ENCODE measurements at regions not wholly inside any gene's neighbourhood (a gene's known extent, or its start where the extent isn't known, plus 50 kb on each side); places are given as distances from the start of the nearest gene placed in this dataset.

DNA sequence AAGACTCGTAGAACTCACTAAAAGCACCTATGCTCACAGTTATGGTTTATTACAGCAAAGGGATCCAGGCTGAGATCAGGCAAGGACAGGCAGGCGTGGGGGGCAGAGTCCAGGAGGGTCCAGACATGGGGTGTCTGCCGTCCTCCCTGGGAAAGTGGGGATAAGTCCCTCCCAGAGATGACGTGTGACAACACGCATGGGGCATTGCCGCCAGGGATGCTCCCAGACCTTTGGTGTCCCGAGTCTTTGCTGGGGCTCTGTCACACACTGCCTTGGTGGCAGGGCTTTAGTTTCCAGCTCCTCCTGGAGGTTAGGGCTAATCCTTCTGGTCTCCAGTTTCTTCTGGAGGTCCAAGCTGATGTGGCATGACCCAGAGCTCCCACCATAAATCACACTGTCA is 226.7 kb downstream of the CTTN start:
- Histone ChIP-seq H3F3A (ENCODE audit: insufficient read depth, low read length, poor library complexity, severe bottlenecking) (peaks cover 2% of the 10 kb centered on the region), H3K4me3 (ENCODE audit: low read length) (peak overlapping the region; percentile 51), H2AFZ (ENCODE audit: low read depth, low read length) (no peak overlapping the region), H3K4me2 (ENCODE audit: low read length) (peak overlapping the region; percentile 41), H4K20me1 (ENCODE audit: insufficient read depth) (no peaks in the 10 kb centered on the region), H3K36me3 (ENCODE audit: insufficient read depth, low read length) (no peaks in the 10 kb centered on the region), H3K9me2 (ENCODE audit: insufficient read depth, low read length) (no peaks in the 10 kb centered on the region), H3K9me3 (ENCODE audit: low read length) (no peaks in the 10 kb centered on the region), H3K79me2 (replicated peaks; ENCODE audit: insufficient read depth, low read length) (peaks cover 59% of the 10 kb centered on the region), H3K27ac (ENCODE audit: low read length) (peak overlapping the region; percentile 66), H3K9ac (ENCODE audit: low read length) (peak overlapping the region; percentile 44), H3K27me3 (ENCODE audit: insufficient read depth, low read depth, low read length) (no peaks in the 10 kb centered on the region)
- TF ChIP-seq TAF1 (IDR thresholded peaks at IDR 0.05; ENCODE audit: low read depth), result no peak
- no peak for TF ChIP-seq POLR2AphosphoS5 (IDR thresholded peaks at IDR 0.05)

DNA sequence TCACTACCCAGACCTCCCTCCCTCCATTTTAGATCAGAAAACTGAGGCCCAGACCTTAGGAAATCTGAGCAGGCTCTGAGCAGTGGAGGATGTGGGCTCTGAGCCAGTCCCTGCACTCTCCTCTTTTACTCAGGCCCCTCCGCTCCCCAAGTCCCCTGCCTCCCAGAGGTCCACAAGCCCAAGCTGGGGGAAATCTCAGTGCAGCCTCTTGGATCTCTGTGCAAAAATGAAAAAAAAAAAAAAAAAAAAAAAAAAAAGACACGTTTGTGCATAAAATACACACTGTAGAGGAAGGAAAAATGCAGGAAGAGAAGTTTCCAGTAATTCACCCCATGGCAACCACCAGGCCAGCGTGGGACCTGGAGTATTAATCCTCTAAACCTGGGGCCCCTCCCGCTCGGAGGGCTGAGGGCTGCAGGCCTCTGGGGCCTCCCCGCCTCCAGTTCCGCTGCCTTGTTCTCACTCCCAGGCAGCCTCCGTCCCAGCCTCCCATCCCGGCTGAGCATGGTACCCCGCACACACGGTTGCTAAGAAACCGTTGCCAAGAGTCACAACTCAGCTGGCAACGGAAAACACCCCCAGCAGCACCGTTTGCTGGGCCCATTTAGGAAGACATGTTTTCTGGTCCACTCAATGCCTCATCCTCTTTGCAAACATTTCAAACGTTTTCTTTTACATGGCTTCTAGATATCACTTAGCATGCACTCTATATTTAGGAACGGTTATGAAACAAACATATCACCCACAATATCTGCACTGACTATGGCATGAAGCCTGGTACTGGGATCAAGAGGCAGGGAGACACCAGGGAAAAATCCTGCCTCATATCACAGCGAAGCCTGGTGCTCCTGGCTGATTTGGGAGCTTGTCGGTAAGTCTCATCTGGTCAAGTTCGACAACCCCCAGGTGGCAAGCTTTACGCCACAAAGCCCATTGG is 227.5 kb downstream of the CTTN start:
- Histone ChIP-seq H4K20me1 (ENCODE audit: insufficient read depth) (no peaks in the 10 kb centered on the region), H3K79me2 (replicated peaks; ENCODE audit: insufficient read depth, low read length) (peaks cover 52% of the 10 kb centered on the region), H3K36me3 (ENCODE audit: insufficient read depth, low read length) (no peaks in the 10 kb centered on the region), H3K9me3 (ENCODE audit: low read length) (no peaks in the 10 kb centered on the region), H3K4me3 (ENCODE audit: low read length) (peak overlapping the region; percentile 51), H3K4me2 (ENCODE audit: low read length) (peak overlapping the region; percentile 41), H2AFZ (ENCODE audit: low read depth, low read length) (no peak overlapping the region), H3K27ac (ENCODE audit: low read length) (peak overlapping the region; percentile 66), H3K27me3 (ENCODE audit: insufficient read depth, low read depth, low read length) (no peaks in the 10 kb centered on the region), H3F3A (ENCODE audit: insufficient read depth, low read length, poor library complexity, severe bottlenecking) (peaks cover 2% of the 10 kb centered on the region), H3K9me2 (ENCODE audit: insufficient read depth, low read length) (no peaks in the 10 kb centered on the region), H3K9ac (ENCODE audit: low read length) (peak overlapping the region; percentile 44)
- peak; percentile 10 for TF ChIP-seq POLR2AphosphoS5 (IDR thresholded peaks at IDR 0.05)
- TF ChIP-seq, protein P1, sequence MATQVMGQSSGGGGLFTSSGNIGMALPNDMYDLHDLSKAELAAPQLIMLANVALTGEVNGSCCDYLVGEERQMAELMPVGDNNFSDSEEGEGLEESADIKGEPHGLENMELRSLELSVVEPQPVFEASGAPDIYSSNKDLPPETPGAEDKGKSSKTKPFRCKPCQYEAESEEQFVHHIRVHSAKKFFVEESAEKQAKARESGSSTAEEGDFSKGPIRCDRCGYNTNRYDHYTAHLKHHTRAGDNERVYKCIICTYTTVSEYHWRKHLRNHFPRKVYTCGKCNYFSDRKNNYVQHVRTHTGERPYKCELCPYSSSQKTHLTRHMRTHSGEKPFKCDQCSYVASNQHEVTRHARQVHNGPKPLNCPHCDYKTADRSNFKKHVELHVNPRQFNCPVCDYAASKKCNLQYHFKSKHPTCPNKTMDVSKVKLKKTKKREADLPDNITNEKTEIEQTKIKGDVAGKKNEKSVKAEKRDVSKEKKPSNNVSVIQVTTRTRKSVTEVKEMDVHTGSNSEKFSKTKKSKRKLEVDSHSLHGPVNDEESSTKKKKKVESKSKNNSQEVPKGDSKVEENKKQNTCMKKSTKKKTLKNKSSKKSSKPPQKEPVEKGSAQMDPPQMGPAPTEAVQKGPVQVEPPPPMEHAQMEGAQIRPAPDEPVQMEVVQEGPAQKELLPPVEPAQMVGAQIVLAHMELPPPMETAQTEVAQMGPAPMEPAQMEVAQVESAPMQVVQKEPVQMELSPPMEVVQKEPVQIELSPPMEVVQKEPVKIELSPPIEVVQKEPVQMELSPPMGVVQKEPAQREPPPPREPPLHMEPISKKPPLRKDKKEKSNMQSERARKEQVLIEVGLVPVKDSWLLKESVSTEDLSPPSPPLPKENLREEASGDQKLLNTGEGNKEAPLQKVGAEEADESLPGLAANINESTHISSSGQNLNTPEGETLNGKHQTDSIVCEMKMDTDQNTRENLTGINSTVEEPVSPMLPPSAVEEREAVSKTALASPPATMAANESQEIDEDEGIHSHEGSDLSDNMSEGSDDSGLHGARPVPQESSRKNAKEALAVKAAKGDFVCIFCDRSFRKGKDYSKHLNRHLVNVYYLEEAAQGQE (IDR thresholded peaks at IDR 0.05; ENCODE audit: borderline replicate concordance), result no peak
- TF ChIP-seq EZH2 (IDR thresholded peaks at IDR 0.05; ENCODE audit: borderline replicate concordance, insufficient read depth, low read length, poor library complexity, severe bottlenecking), result no peak
- TF ChIP-seq MXI1 (conservative IDR thresholded peaks at IDR 0.05; ENCODE audit: poor library complexity, severe bottlenecking), result peak; percentile 76
- TF ChIP-seq, protein P2, sequence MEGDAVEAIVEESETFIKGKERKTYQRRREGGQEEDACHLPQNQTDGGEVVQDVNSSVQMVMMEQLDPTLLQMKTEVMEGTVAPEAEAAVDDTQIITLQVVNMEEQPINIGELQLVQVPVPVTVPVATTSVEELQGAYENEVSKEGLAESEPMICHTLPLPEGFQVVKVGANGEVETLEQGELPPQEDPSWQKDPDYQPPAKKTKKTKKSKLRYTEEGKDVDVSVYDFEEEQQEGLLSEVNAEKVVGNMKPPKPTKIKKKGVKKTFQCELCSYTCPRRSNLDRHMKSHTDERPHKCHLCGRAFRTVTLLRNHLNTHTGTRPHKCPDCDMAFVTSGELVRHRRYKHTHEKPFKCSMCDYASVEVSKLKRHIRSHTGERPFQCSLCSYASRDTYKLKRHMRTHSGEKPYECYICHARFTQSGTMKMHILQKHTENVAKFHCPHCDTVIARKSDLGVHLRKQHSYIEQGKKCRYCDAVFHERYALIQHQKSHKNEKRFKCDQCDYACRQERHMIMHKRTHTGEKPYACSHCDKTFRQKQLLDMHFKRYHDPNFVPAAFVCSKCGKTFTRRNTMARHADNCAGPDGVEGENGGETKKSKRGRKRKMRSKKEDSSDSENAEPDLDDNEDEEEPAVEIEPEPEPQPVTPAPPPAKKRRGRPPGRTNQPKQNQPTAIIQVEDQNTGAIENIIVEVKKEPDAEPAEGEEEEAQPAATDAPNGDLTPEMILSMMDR (IDR thresholded peaks at IDR 0.05; ENCODE audit: poor library complexity, severe bottlenecking), result no peak
- TF ChIP-seq SMC3 (conservative IDR thresholded peaks at IDR 0.05; ENCODE audit: poor library complexity), result peak; percentile 17
- TF ChIP-seq TAF1 (IDR thresholded peaks at IDR 0.05; ENCODE audit: low read depth), result no peak
- peak; percentile 60 for TF ChIP-seq EP300 (conservative IDR thresholded peaks at IDR 0.05; ENCODE audit: poor library complexity, severe bottlenecking)
- peak; percentile 22 for TF ChIP-seq RAD21 (conservative IDR thresholded peaks at IDR 0.05)
